ENCODE measurements at regions not wholly inside any gene's neighbourhood (a gene's known extent, or its start where the extent isn't known, plus 50 kb on each side); places are given as distances from the start of the nearest gene placed in this dataset.

DNA sequence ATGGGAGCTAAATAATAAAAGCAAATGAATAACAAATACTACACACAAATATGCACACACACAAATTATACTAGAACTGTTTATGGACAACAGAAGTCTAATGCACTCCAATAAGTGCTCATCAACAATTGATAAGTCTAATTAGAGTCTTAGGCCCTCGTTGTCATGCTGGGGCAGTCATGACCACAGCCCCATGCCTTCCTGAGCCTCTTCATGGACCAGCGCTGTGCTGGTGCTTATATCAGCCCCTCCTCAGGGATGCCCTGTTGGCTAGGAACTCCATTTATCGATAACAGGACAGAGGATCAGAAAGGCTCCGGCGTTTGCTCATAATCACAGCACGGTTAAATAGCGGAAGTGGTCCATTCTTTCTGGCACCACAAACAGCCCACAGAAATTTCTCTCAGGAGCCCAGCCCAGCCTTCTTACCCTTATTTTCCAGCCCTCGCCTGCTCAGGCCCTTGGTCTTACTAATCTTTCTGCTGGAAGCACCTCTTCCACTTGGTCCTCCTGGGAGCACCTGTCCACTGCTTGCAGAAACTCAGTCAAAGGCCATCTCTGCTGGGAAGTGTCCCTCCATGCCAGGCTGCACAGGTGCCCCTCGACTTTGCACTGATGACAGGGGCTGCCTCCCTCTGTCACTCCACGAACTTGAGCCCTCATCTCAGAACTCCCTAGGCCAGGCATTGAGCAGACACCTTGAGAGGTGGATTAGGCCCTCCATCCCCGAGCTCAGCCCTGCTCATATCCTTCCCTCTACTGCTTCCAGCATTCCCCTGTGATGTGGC lies 500.2 kb upstream of the HS6ST1 start:
- intact Hi-C loops (cut with micrococcal nuclease): no loop called here
- Histone ChIP-seq H3K27me3 (ENCODE audit: low read length) (peaks cover 13% of the 10 kb centered on the region; the same call in 1 of the 2 replicates), H3K4me3 (ENCODE audit: low read length) (no peak overlapping the region), H3K9ac (ENCODE audit: low read length) (no peak overlapping the region), H2AFZ (ENCODE audit: low read length) (no peak overlapping the region), H3K9me2 (replicated peaks; ENCODE audit: low read length) (no peaks in the 10 kb centered on the region), H3F3A (ENCODE audit: low read length, unreplicated experiment) (no peaks in the 10 kb centered on the region), H3K4me2 (ENCODE audit: low read length) (no peak overlapping the region), H3K27ac (ENCODE audit: low read length) (no peak overlapping the region), H4K20me1 (ENCODE audit: low read length) (no peaks in the 10 kb centered on the region), H3K79me2 (ENCODE audit: low read length) (no peaks in the 10 kb centered on the region), H3K9me3 (ENCODE audit: low read length) (no peaks in the 10 kb centered on the region), H3K4me1 (ENCODE audit: insufficient read depth, low read length) (no peaks in the 10 kb centered on the region), H3K36me3 (ENCODE audit: low read depth, low read length) (no peaks in the 10 kb centered on the region)
- no TSS peak for BruUV-seq (replicated peaks)
- TF ChIP-seq EZH2phosphoT487 (IDR thresholded peaks at IDR 0.05; ENCODE audit: borderline replicate concordance, low read length): no peak
- TF ChIP-seq EZH2 (IDR thresholded peaks at IDR 0.05; ENCODE audit: low read length, unreplicated experiment): no peak
- TF ChIP-seq, protein P1, sequence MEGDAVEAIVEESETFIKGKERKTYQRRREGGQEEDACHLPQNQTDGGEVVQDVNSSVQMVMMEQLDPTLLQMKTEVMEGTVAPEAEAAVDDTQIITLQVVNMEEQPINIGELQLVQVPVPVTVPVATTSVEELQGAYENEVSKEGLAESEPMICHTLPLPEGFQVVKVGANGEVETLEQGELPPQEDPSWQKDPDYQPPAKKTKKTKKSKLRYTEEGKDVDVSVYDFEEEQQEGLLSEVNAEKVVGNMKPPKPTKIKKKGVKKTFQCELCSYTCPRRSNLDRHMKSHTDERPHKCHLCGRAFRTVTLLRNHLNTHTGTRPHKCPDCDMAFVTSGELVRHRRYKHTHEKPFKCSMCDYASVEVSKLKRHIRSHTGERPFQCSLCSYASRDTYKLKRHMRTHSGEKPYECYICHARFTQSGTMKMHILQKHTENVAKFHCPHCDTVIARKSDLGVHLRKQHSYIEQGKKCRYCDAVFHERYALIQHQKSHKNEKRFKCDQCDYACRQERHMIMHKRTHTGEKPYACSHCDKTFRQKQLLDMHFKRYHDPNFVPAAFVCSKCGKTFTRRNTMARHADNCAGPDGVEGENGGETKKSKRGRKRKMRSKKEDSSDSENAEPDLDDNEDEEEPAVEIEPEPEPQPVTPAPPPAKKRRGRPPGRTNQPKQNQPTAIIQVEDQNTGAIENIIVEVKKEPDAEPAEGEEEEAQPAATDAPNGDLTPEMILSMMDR (conservative IDR thresholded peaks at IDR 0.05; ENCODE audit: low read depth, low read length): no peak
- ATAC-seq (no peak), DNase-seq (no peak)
- ChIA-PET POLR2A (ENCODE audit: unreplicated experiment) (no interaction called here), CTCF (no interaction called here)

DNA sequence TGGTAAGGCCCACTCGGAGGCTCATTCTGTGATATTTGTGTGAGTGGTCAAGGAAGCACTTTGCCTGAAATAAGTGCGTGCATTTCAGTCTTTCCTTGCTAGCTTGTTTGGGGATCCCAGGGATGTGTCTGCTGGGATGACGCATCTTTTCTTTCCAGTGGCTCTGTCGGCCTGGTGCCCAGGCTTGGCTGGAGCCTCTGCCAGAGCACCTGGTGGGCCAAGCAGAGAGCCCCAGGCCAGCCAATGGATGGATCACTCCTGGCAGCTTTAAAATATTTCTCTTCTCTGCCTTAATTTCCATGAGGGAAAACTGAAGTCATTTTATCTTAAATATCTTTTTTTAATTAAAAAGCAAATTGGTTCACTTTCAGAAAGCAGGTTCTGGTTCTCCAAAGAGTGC lies 501.8 kb upstream of the HS6ST1 start:
- Histone ChIP-seq H3K9me3 (ENCODE audit: low read length) (no peaks in the 10 kb centered on the region), H3K4me2 (ENCODE audit: low read length) (no peak overlapping the region)

More for the DNA sequence above, 501.8 kb upstream of the HS6ST1 start:
- H3K9me2 ChIP-seq (replicated peaks; ENCODE audit: low read length): no peaks in the 10 kb centered on the region
- no peak overlapping the region for H3K4me3 ChIP-seq (ENCODE audit: low read length)
- ATAC-seq (no peak), DNase-seq (no peak)
- no peaks in the 10 kb centered on the region for H3K4me1 ChIP-seq (ENCODE audit: insufficient read depth, low read length)
- no peaks in the 10 kb centered on the region for H4K20me1 ChIP-seq (ENCODE audit: low read length)
- BruUV-seq (replicated peaks): no TSS peak
- no peaks in the 10 kb centered on the region for H3F3A ChIP-seq (ENCODE audit: low read length, unreplicated experiment)
- H3K9ac ChIP-seq (ENCODE audit: low read length): no peak overlapping the region
- intact Hi-C loops (cut with micrococcal nuclease): no loop called here
- no peak overlapping the region for H2AFZ ChIP-seq (ENCODE audit: low read length)
- no peak overlapping the region for H3K27ac ChIP-seq (ENCODE audit: low read length)
- CTCF ChIA-PET: no interaction called here
- H3K36me3 ChIP-seq (ENCODE audit: low read depth, low read length): no peaks in the 10 kb centered on the region
- H3K27me3 ChIP-seq (ENCODE audit: low read length): peaks cover 13% of the 10 kb centered on the region; the same call in 1 of the 2 replicates
- POLR2A ChIA-PET (ENCODE audit: unreplicated experiment): no interaction called here
- no peak for TF ChIP-seq EZH2 (IDR thresholded peaks at IDR 0.05; ENCODE audit: low read length, unreplicated experiment)
- TF ChIP-seq, protein P1 (conservative IDR thresholded peaks at IDR 0.05; ENCODE audit: low read depth, low read length): no peak
- TF ChIP-seq EZH2phosphoT487 (IDR thresholded peaks at IDR 0.05; ENCODE audit: borderline replicate concordance, low read length): no peak
- no peaks in the 10 kb centered on the region for H3K79me2 ChIP-seq (ENCODE audit: low read length)
